Loucy (cell line): ENCODE measurements at regions not wholly inside any gene's neighbourhood (a gene's known extent, or its start where the extent isn't known, plus 50 kb on each side); places are given as distances from the start of the nearest gene placed in this dataset.

Experiments used
- H2AFZ ChIP-seq: fragments of 200-600 bp; sonication (generic); 2 replicates; pipeline ENCODE4 v1.6.0; 2016; ENCODE audit warnings: antibody characterized with exemption, mild to moderate bottlenecking, low read length, moderate library complexity
- H3F3A ChIP-seq: fragments of 200-600 bp; 2 replicates; pipeline ENCODE4 v1.6.0; 2016; ENCODE audit warnings: antibody characterized with exemption, low read depth, mild to moderate bottlenecking
- H3K27me3 ChIP-seq: fragments of 200-600 bp; sonication (generic); 2 replicates; pipeline ENCODE4 v1.6.1; 2014; ENCODE audit warnings: low read length, mild to moderate bottlenecking; ENCODE audit not compliant: insufficient read depth, poor library complexity, severe bottlenecking
- H3K36me3 ChIP-seq: fragments of 200-600 bp; sonication (generic); 2 replicates; pipeline ENCODE4 v1.6.1; 2016; ENCODE audit warnings: low read length; ENCODE audit not compliant: insufficient read depth
- H3K4me1 ChIP-seq: fragments of 200-600 bp; sonication (generic); 2 replicates; pipeline ENCODE4 v1.5.1; 2014; ENCODE audit warnings: low read length, mild to moderate bottlenecking; ENCODE audit not compliant: insufficient read depth, poor library complexity, severe bottlenecking
- H3K4me2 ChIP-seq: fragments of 200-600 bp; sonication (generic); 2 replicates; pipeline ENCODE4 v1.6.0; 2014; ENCODE audit warnings: antibody characterized with exemption, low read length, low read depth, mild to moderate bottlenecking; ENCODE audit not compliant: poor library complexity, severe bottlenecking
- H3K4me3 ChIP-seq: fragments of 200-600 bp; sonication (generic); 2 replicates; pipeline ENCODE4 v1.5.1; 2014; ENCODE audit warnings: low read length, mild to moderate bottlenecking, mixed read lengths; ENCODE audit not compliant: poor library complexity, severe bottlenecking
- H3K79me2 ChIP-seq: fragments of 200-600 bp; sonication (generic); 2 replicates; pipeline ENCODE4 v1.6.1; 2014; ENCODE audit warnings: low read length; ENCODE audit not compliant: insufficient read depth
- H3K9ac ChIP-seq: fragments of 200-600 bp; sonication (generic); 2 replicates; pipeline ENCODE4 v1.6.0; 2014; ENCODE audit warnings: mild to moderate bottlenecking, low read depth, low read length, moderate library complexity; ENCODE audit not compliant: poor library complexity, severe bottlenecking
- H3K9me2 ChIP-seq: fragments of 200-600 bp; sonication (generic); replicated peaks from 2 replicates; pipeline ENCODE4 v1.6.1; 2016; ENCODE audit warnings: low read depth, low read length, mixed read lengths
- H3K9me3 ChIP-seq: fragments of 200-600 bp; sonication (generic); 2 replicates; pipeline ENCODE4 v1.6.1; 2014; ENCODE audit warnings: mild to moderate bottlenecking, antibody characterized with exemption, low read length, low read depth; ENCODE audit not compliant: insufficient read depth
- H4K20me1 ChIP-seq: fragments of 200-600 bp; sonication (generic); 2 replicates; pipeline ENCODE4 v1.6.0; 2014; ENCODE audit warnings: antibody characterized with exemption, low read length, mild to moderate bottlenecking; ENCODE audit not compliant: insufficient read depth, poor library complexity, severe bottlenecking
- CTCF ChIP-seq: fragments of 200-600 bp; sonication (generic); conservative IDR thresholded peaks from 2 replicates; pipeline ENCODE4 v1.5.1; 2014; ENCODE audit warnings: mild to moderate bottlenecking, antibody characterized with exemption, low read length
- EZH2phosphoT487 ChIP-seq: fragments of 200-600 bp; IDR thresholded peaks from 2 replicates; pipeline ENCODE4 v1.6.1; 2018; ENCODE audit warnings: antibody characterized with exemption, mild to moderate bottlenecking, moderate library complexity, borderline replicate concordance

DNA sequence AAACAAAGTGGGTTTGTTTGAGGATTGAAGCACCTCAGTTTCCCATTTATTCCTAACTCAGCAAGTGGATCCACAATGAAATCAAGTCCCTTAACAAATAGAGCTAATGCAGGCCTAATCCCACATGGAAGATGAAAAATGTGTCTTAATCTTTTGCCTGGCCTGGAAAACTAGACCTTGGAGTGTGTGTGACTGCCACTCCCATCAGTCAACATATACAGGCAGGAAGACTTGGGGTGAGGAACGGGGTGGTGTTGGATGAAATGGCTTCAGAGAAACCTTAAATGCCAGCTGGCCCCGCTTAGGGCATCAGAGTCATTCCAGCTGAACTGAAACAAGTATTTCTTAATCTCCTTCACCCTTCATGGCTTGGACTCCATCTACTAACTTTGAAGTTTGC, 269.5 kb downstream of the MAF start:
- Histone ChIP-seq H3K27me3 (no peaks in the 10 kb centered on the region), H3K79me2 (no peaks in the 10 kb centered on the region), H2AFZ (no peak overlapping the region), H3F3A (no peaks in the 10 kb centered on the region), H3K4me1 (no peaks in the 10 kb centered on the region), H3K9me3 (no peaks in the 10 kb centered on the region), H3K4me3 (no peak overlapping the region), H4K20me1 (no peaks in the 10 kb centered on the region), H3K4me2 (no peak overlapping the region), H3K9ac (no peak overlapping the region), H3K36me3 (no peaks in the 10 kb centered on the region), H3K9me2 (no peaks in the 10 kb centered on the region)
- no peak for TF ChIP-seq EZH2phosphoT487

DNA sequence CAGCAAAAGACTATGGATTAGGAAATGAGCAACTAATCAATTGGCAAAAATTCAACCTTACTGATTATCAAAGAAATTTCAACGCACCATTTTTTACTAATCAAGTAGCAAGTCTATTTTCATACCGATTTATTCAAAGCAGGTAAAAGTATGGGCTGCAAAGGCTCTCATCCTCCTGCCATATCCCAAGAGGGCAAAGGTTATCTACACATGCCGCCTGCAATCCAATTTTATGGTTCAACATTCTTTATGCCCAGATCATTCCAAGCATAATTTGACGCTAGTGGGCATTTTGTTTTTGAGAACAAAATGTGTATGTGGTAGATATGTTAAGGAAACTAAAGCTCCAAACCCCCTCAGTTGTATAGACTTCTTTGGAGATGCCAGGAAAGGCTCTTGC, 270.6 kb downstream of the MAF start:
- H3K9ac ChIP-seq, result no peak overlapping the region
- no peak overlapping the region for H2AFZ ChIP-seq
- no peaks in the 10 kb centered on the region for H3K9me3 ChIP-seq
- no peaks in the 10 kb centered on the region for H3K4me1 ChIP-seq
- H3K4me3 ChIP-seq, result no peak overlapping the region
- no peaks in the 10 kb centered on the region for H3K27me3 ChIP-seq
- no peaks in the 10 kb centered on the region for H4K20me1 ChIP-seq
- H3K9me2 ChIP-seq, result no peaks in the 10 kb centered on the region
- no peak overlapping the region for H3K4me2 ChIP-seq
- no peaks in the 10 kb centered on the region for H3F3A ChIP-seq
- TF ChIP-seq EZH2phosphoT487 (no peak), CTCF (no peak)
- H3K79me2 ChIP-seq, result no peaks in the 10 kb centered on the region
- no peaks in the 10 kb centered on the region for H3K36me3 ChIP-seq

- no peak overlapping the region for H3K4me2 ChIP-seq
- no peak for TF ChIP-seq CTCF
- TF ChIP-seq EZH2phosphoT487, result no peak
- no peaks in the 10 kb centered on the region for H3K9me3 ChIP-seq
- H3K9ac ChIP-seq, result no peak overlapping the region
- no peak overlapping the region for H3K4me3 ChIP-seq
- no peaks in the 10 kb centered on the region for H4K20me1 ChIP-seq
- H3K9me2 ChIP-seq, result no peaks in the 10 kb centered on the region
- H3K4me1 ChIP-seq, result no peaks in the 10 kb centered on the region
- no peak overlapping the region for H2AFZ ChIP-seq
- H3F3A ChIP-seq, result no peaks in the 10 kb centered on the region
- no peaks in the 10 kb centered on the region for H3K79me2 ChIP-seq
- no peaks in the 10 kb centered on the region for H3K27me3 ChIP-seq
- no peaks in the 10 kb centered on the region for H3K36me3 ChIP-seq
Observed at GRCh38 chr16:79329166-79329521, 271.4 kb downstream of the MAF start.

- Histone ChIP-seq H3F3A (no peaks in the 10 kb centered on the region), H4K20me1 (no peaks in the 10 kb centered on the region), H3K9ac (no peak overlapping the region), H3K36me3 (no peaks in the 10 kb centered on the region), H3K9me2 (no peaks in the 10 kb centered on the region), H3K4me1 (no peaks in the 10 kb centered on the region), H3K4me2 (no peak overlapping the region), H3K4me3 (no peak overlapping the region), H3K79me2 (no peaks in the 10 kb centered on the region), H2AFZ (no peak overlapping the region), H3K9me3 (no peaks in the 10 kb centered on the region), H3K27me3 (no peaks in the 10 kb centered on the region)
- no peak for TF ChIP-seq EZH2phosphoT487
- TF ChIP-seq CTCF, result no peak
Observed at GRCh38 chr16:79328402-79329165, 272.0 kb downstream of the MAF start.
